ENCODE measurements at regions not wholly inside any gene's neighbourhood (a gene's known extent, or its start where the extent isn't known, plus 50 kb on each side); places are given as distances from the start of the nearest gene placed in this dataset.

GRCh38 chr3:159829056-159829455 lies 159.6 kb upstream of the IL12A start:
- DNase-seq = no peak

- DNase-seq = peak in 1 of 4 experiments; percentile 12
Observed at GRCh38 chr3:159829539-159830227, 159.0 kb upstream of the IL12A start.

GRCh38 chr3:159830523-159831154 lies 158.0 kb upstream of the IL12A start:
- DNase-seq = no peak

GRCh38 chr3:159831466-159831865 lies 157.2 kb upstream of the IL12A start:
- no peak for DNase-seq

GRCh38 chr3:159832024-159832423 lies 156.6 kb upstream of the IL12A start:
- peak in 2 of 4 experiments; percentile 31 to 41 for DNase-seq

- DNase-seq = no peak
Observed at GRCh38 chr3:159835126-159835525, 153.5 kb upstream of the IL12A start.

GRCh38 chr3:159837725-159838124 lies 150.9 kb upstream of the IL12A start:
- no peak for DNase-seq

- DNase-seq = no peak
Observed at GRCh38 chr3:159838938-159839337, 149.7 kb upstream of the IL12A start.

- DNase-seq = no peak
Observed at GRCh38 chr3:159839561-159840379, 148.9 kb upstream of the IL12A start, which contains the start of gene SCHIP1. Gene SCHIP1, plus strand, starts transcription at chr3:159839861.

- no peak for DNase-seq
Observed at GRCh38 chr3:159840703-159841299, 147.8 kb upstream of the IL12A start.

GRCh38 chr3:159841766-159842165 lies 146.9 kb upstream of the IL12A start:
- no peak for DNase-seq

- DNase-seq = no peak
Observed at GRCh38 chr3:159843840-159844730, 144.6 kb upstream of the IL12A start.

GRCh38 chr3:159844801-159845261 lies 143.8 kb upstream of the IL12A start:
- DNase-seq = no peak

- no peak for DNase-seq
Observed at GRCh38 chr3:159845737-159846136, 142.9 kb upstream of the IL12A start.

GRCh38 chr3:159846255-159846654 lies 142.4 kb upstream of the IL12A start:
- no peak for DNase-seq

- no peak for DNase-seq
Observed at GRCh38 chr3:159848348-159849118, 140.1 kb upstream of the IL12A start.

- DNase-seq = peak; percentile 27 to 58 (median 52)
Observed at GRCh38 chr3:159850481-159850880, 138.2 kb upstream of the IL12A start.

GRCh38 chr3:159852266-159852665 lies 136.4 kb upstream of the IL12A start:
- no peak for DNase-seq

- no peak for DNase-seq
Observed at GRCh38 chr3:159852821-159853505, 135.7 kb upstream of the IL12A start.

- no peak for DNase-seq
Observed at GRCh38 chr3:159853506-159853864, 135.2 kb upstream of the IL12A start.
